Erythroblast (primary cell): ENCODE measurements at regions not wholly inside any gene's neighbourhood (a gene's known extent, or its start where the extent isn't known, plus 50 kb on each side); places are given as distances from the start of the nearest gene placed in this dataset.

Source experiments
- DNase-seq, 2 experiments: peaks; one replicate each; lab custom pipeline; 2025; lab: John Stamatoyannopoulos, UW
- GATA1 ChIP-seq: IDR thresholded peaks from 2 replicates; pipeline ENCODE4 v1.6.1; 2011; ENCODE audit warnings: low read depth, mild to moderate bottlenecking, control low read depth, low read length, moderate library complexity
- POLR2A ChIP-seq: IDR thresholded peaks from 2 replicates; pipeline ENCODE4 v1.6.1; 2011; ENCODE audit warnings: mild to moderate bottlenecking, low read length

- TF ChIP-seq POLR2A: no peak
- no peak for TF ChIP-seq GATA1
- no peak for DNase-seq
Measured at GRCh38 chr9:115629879-115630840, 512.2 kb upstream of the TNC start.

GRCh38 chr9:115632391-115632790 is 514.4 kb upstream of the TNC start:
- DNase-seq: no peak
- TF ChIP-seq GATA1 (no peak), POLR2A (no peak)

- no peak for TF ChIP-seq POLR2A
- no peak for TF ChIP-seq GATA1
- DNase-seq: no peak
Measured at GRCh38 chr9:115633104-115633503, 515.1 kb upstream of the TNC start.

GRCh38 chr9:115635680-115636383 is 517.8 kb upstream of the PAPPA start:
- no peak for DNase-seq
- TF ChIP-seq POLR2A: no peak
- TF ChIP-seq GATA1: no peak

GRCh38 chr9:115636596-115636995 is 517.0 kb upstream of the PAPPA start:
- DNase-seq: no peak

GRCh38 chr9:115637661-115638060 is 515.9 kb upstream of the PAPPA start:
- TF ChIP-seq POLR2A (no peak), GATA1 (no peak)
- no peak for DNase-seq

More at GRCh38 chr9:115636596-115636995, 517.0 kb upstream of the PAPPA start:
- no peak for TF ChIP-seq POLR2A
- TF ChIP-seq GATA1: no peak

- no peak for TF ChIP-seq POLR2A
- TF ChIP-seq GATA1: no peak
- DNase-seq: no peak
Measured at GRCh38 chr9:115640887-115641286, 512.7 kb upstream of the PAPPA start.

GRCh38 chr9:115642285-115642684 is 511.3 kb upstream of the PAPPA start:
- no peak for DNase-seq
- TF ChIP-seq POLR2A (no peak), GATA1 (no peak)

- TF ChIP-seq GATA1: no peak
- TF ChIP-seq POLR2A: no peak
- no peak for DNase-seq
Measured at GRCh38 chr9:115643948-115644727, 509.5 kb upstream of the PAPPA start.

GRCh38 chr9:115649991-115650472 is 503.6 kb upstream of the PAPPA start:
- TF ChIP-seq GATA1 (no peak), POLR2A (no peak)
- DNase-seq: no peak

- DNase-seq: no peak
- TF ChIP-seq GATA1: no peak
Measured at GRCh38 chr9:115650768-115651167, 502.8 kb upstream of the PAPPA start.

GRCh38 chr9:115651461-115651860 is 502.1 kb upstream of the PAPPA start:
- TF ChIP-seq POLR2A (no peak), GATA1 (no peak)
- no peak for DNase-seq

- TF ChIP-seq POLR2A (no peak), GATA1 (no peak)
- no peak for DNase-seq
Measured at GRCh38 chr9:115653171-115653606, 500.4 kb upstream of the PAPPA start.

GRCh38 chr9:115657695-115658094 is 495.9 kb upstream of the PAPPA start:
- no peak for TF ChIP-seq GATA1
- no peak for TF ChIP-seq POLR2A
- DNase-seq: no peak
